GM23338 (cell line): ENCODE measurements at regions not wholly inside any gene's neighbourhood (a gene's known extent, or its start where the extent isn't known, plus 50 kb on each side); places are given as distances from the start of the nearest gene placed in this dataset.

Source experiments
- ATAC-seq: fragments of 200-7000 bp; cut with Tn5 transposase; 3 replicates; pipeline ENCODE4 v1.9.1; 2020
- DNase-seq: peaks from one replicate; pipeline ENCODE4 v3.0.0-alpha.2; 2015; ENCODE audit warnings: low spot score
- H2AFZ ChIP-seq: fragments of 200-600 bp; sonication (generic); 2 replicates; pipeline ENCODE4 v1.8.0; 2016; ENCODE audit warnings: antibody characterized with exemption, mild to moderate bottlenecking, moderate library complexity
- H3F3A ChIP-seq: fragments of 200-600 bp; sonication (generic); replicated peaks from 2 replicates; pipeline ENCODE4 v1.8.0; 2017; ENCODE audit warnings: antibody characterized with exemption, mixed run types, low read depth
- H3K27ac ChIP-seq: fragments of 200-600 bp; sonication (generic); 2 replicates; pipeline ENCODE4 v1.6.1; 2016; ENCODE audit warnings: low read depth
- H3K27me3 ChIP-seq: fragments of 200-600 bp; sonication (generic); 2 replicates; pipeline ENCODE4 v1.8.0; 2016; ENCODE audit warnings: mild to moderate bottlenecking, mixed run types, moderate library complexity; ENCODE audit not compliant: insufficient read depth
- H3K36me3 ChIP-seq: fragments of 200-600 bp; sonication (generic); 2 replicates; pipeline ENCODE4 v1.8.0; 2016; ENCODE audit warnings: mild to moderate bottlenecking; ENCODE audit not compliant: insufficient read depth
- H3K4me1 ChIP-seq: fragments of 200-600 bp; sonication (generic); 2 replicates; pipeline ENCODE4 v1.8.0; 2016; ENCODE audit warnings: mild to moderate bottlenecking, moderate library complexity; ENCODE audit not compliant: insufficient read depth
- H3K4me2 ChIP-seq: fragments of 200-600 bp; sonication (generic); 2 replicates; pipeline ENCODE4 v1.7.1; 2017; ENCODE audit warnings: mixed run types
- H3K4me3 ChIP-seq: fragments of 200-600 bp; sonication (generic); 2 replicates; pipeline ENCODE4 v1.6.1; 2016; ENCODE audit warnings: mixed run types
- H3K79me2 ChIP-seq: fragments of 200-600 bp; sonication (generic); replicated peaks from 2 replicates; pipeline ENCODE4 v1.8.0; 2017; ENCODE audit warnings: mild to moderate bottlenecking; ENCODE audit not compliant: insufficient read depth
- H3K9me2 ChIP-seq: fragments of 200-600 bp; sonication (generic); 2 replicates; pipeline ENCODE4 v1.8.0; 2017; ENCODE audit not compliant: insufficient read depth
- H4K20me1 ChIP-seq: fragments of 200-600 bp; sonication (generic); replicated peaks from 2 replicates; pipeline ENCODE4 v1.8.0; 2017; ENCODE audit warnings: mild to moderate bottlenecking; ENCODE audit not compliant: insufficient read depth
- H3K27ac Mint-ChIP-seq: 2 replicates; pipeline ENCODE4 v1.8.0; 2020; ENCODE audit warnings: inconsistent platforms, mild to moderate bottlenecking, moderate library complexity, mixed read lengths
- H3K27me3 Mint-ChIP-seq: 3 replicates; pipeline ENCODE4 v1.8.0; 2022; ENCODE audit warnings: low read depth, mild to moderate bottlenecking, moderate library complexity, mixed read lengths, inconsistent platforms; ENCODE audit not compliant: insufficient read depth, poor library complexity
- H3K36me3 Mint-ChIP-seq: 3 replicates; pipeline ENCODE4 v1.8.0; 2021; ENCODE audit warnings: low read depth, mild to moderate bottlenecking, inconsistent platforms, moderate library complexity, mixed read lengths
- H3K4me1 Mint-ChIP-seq: 3 replicates; pipeline ENCODE4 v1.8.0; 2020; ENCODE audit warnings: mild to moderate bottlenecking, inconsistent platforms, mixed read lengths
- H3K4me3 Mint-ChIP-seq: 3 replicates; pipeline ENCODE4 v1.8.0; 2021; ENCODE audit warnings: moderate library complexity, mild to moderate bottlenecking, inconsistent platforms, mixed read lengths
- H3K9me3 Mint-ChIP-seq: 3 replicates; pipeline ENCODE4 v1.8.0; 2020; ENCODE audit warnings: moderate library complexity, mild to moderate bottlenecking, inconsistent platforms, mixed read lengths
- CREB1 ChIP-seq: fragments of 250-450 bp; sonication (Bioruptor Pico); IDR thresholded peaks from 2 replicates; pipeline ENCODE4 v1.5.0; 2020; ENCODE audit warnings: low read depth, mild to moderate bottlenecking, moderate library complexity
- EZH2 ChIP-seq: fragments of 200-600 bp; sonication (generic); IDR thresholded peaks from one replicate; pipeline ENCODE4 v1.8.0; 2017; ENCODE audit warnings: antibody characterized with exemption, mild to moderate bottlenecking, low read depth; ENCODE audit not compliant: unreplicated experiment
- EZH2phosphoT487 ChIP-seq: fragments of 200-600 bp; sonication (generic); IDR thresholded peaks from one replicate; pipeline ENCODE4 v1.8.1; 2018; ENCODE audit warnings: antibody characterized with exemption; ENCODE audit not compliant: unreplicated experiment
- JUNB ChIP-seq: IDR thresholded peaks from one replicate; pipeline ENCODE4 v1.6.1; 2016; ENCODE audit warnings: antibody characterized with exemption; ENCODE audit not compliant: unreplicated experiment
- POLR2AphosphoS5 ChIP-seq: IDR thresholded peaks from 2 replicates; pipeline ENCODE4 v1.6.1; 2016; ENCODE audit warnings: antibody characterized with exemption, low read depth
- STAT1 ChIP-seq: IDR thresholded peaks from one replicate; pipeline ENCODE4 v1.6.1; 2016; ENCODE audit warnings: antibody characterized with exemption; ENCODE audit not compliant: unreplicated experiment
- ZNF114 ChIP-seq: fragments of 250-450 bp; sonication (Bioruptor Pico); IDR thresholded peaks from 2 replicates; pipeline ENCODE4 v1.5.0; 2020; ENCODE audit warnings: mild to moderate bottlenecking, moderate library complexity
- TF ChIP-seq, protein P1 (sequence below): IDR thresholded peaks from one replicate; pipeline ENCODE4 v1.6.1; 2018; ENCODE audit warnings: antibody characterized with exemption; ENCODE audit not compliant: unreplicated experiment
- TF ChIP-seq, protein P2 (sequence below), 2 experiments: fragments of 200-600 bp in 1 of 2; sonication (generic) in 1 of 2; conservative IDR thresholded peaks; 2 replicates each; pipeline versions ENCODE4 v1.5.1 to v1.6.1; 2016 to 2017; ENCODE audit warnings: antibody characterized with exemption in 2 of 2, low read depth in 2 of 2, mild to moderate bottlenecking in 2 of 2, moderate library complexity in 1 of 2
- TF ChIP-seq, protein P3 (sequence below): IDR thresholded peaks from 2 replicates; pipeline ENCODE4 v1.6.1; 2016; ENCODE audit warnings: antibody characterized with exemption

DNA sequence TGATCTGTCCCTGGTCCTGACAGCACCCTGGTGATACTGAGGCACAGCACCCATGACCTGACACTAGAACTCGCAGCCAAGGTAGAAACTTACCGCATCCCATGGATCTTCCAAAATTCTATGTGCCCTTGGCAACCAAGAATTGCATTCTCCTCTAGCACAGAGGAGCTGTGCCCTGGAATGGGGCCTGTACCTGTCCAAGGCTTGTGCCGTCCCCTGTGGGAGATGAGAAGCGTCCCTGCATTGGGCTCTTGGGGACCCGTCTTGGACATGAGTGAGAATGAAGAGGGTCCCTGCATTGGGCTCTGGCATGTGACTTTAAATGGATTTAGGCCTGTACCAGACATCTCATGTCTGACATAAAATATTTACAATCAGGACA, 67.1 kb downstream of the GGTLC2 start (continued):
- TF ChIP-seq, protein P1, sequence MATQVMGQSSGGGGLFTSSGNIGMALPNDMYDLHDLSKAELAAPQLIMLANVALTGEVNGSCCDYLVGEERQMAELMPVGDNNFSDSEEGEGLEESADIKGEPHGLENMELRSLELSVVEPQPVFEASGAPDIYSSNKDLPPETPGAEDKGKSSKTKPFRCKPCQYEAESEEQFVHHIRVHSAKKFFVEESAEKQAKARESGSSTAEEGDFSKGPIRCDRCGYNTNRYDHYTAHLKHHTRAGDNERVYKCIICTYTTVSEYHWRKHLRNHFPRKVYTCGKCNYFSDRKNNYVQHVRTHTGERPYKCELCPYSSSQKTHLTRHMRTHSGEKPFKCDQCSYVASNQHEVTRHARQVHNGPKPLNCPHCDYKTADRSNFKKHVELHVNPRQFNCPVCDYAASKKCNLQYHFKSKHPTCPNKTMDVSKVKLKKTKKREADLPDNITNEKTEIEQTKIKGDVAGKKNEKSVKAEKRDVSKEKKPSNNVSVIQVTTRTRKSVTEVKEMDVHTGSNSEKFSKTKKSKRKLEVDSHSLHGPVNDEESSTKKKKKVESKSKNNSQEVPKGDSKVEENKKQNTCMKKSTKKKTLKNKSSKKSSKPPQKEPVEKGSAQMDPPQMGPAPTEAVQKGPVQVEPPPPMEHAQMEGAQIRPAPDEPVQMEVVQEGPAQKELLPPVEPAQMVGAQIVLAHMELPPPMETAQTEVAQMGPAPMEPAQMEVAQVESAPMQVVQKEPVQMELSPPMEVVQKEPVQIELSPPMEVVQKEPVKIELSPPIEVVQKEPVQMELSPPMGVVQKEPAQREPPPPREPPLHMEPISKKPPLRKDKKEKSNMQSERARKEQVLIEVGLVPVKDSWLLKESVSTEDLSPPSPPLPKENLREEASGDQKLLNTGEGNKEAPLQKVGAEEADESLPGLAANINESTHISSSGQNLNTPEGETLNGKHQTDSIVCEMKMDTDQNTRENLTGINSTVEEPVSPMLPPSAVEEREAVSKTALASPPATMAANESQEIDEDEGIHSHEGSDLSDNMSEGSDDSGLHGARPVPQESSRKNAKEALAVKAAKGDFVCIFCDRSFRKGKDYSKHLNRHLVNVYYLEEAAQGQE: no peak
- TF ChIP-seq, protein P2, sequence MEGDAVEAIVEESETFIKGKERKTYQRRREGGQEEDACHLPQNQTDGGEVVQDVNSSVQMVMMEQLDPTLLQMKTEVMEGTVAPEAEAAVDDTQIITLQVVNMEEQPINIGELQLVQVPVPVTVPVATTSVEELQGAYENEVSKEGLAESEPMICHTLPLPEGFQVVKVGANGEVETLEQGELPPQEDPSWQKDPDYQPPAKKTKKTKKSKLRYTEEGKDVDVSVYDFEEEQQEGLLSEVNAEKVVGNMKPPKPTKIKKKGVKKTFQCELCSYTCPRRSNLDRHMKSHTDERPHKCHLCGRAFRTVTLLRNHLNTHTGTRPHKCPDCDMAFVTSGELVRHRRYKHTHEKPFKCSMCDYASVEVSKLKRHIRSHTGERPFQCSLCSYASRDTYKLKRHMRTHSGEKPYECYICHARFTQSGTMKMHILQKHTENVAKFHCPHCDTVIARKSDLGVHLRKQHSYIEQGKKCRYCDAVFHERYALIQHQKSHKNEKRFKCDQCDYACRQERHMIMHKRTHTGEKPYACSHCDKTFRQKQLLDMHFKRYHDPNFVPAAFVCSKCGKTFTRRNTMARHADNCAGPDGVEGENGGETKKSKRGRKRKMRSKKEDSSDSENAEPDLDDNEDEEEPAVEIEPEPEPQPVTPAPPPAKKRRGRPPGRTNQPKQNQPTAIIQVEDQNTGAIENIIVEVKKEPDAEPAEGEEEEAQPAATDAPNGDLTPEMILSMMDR (conservative IDR thresholded peaks at IDR 0.05; ENCODE audit: low read depth in 2 of 2): no peak
- no peak for TF ChIP-seq ZNF114
- TF ChIP-seq JUNB: no peak
- TF ChIP-seq POLR2AphosphoS5: no peak
- TF ChIP-seq CREB1 (CRISPR knock-in tag): no peak

DNA sequence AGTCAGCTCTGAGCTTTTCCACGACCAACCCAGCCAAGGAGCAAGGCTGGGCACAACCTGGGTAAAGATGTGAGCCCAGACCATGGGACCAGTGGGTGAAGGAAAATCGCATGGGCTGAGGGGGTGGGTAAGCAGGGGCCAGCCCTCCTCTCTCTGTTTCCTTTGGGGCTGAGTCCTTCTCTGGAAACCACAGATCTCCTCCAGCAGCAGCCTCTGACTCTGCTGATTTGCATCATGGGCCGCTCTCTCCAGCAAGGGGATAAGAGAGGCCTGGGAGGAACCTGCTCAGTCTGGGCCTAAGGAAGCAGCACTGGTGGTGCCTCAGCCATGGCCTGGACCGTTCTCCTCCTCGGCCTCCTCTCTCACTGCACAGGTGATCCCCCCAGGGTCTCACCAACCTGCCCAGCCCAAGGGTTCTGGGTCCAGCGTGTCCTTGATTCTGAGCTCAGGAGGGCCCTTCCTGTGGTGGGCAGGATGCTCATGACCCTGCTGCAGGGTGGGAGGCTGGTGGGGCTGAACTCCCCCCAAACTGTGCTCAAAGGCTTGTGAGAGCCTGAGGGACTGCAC, 67.8 kb downstream of the GGTLC2 start:
- no peak for DNase-seq
- Mint-ChIP-seq H3K9me3 (no peaks in the 10 kb centered on the region; the same call in 2 of the 3 replicates), H3K4me3 (no peak overlapping the region), H3K27me3 (peaks cover 84% of the 10 kb centered on the region), H3K4me1 (no peaks in the 10 kb centered on the region), H3K27ac (no peak overlapping the region), H3K36me3 (no peaks in the 10 kb centered on the region)
- no peaks in the 10 kb centered on the region for H3F3A ChIP-seq
- no peaks in the 10 kb centered on the region for H3K79me2 ChIP-seq
- ATAC-seq: no peak
- H4K20me1 ChIP-seq: no peaks in the 10 kb centered on the region; the same call in 1 of the 2 replicates
- H3K4me2 ChIP-seq: no peak overlapping the region
- peaks cover 100% of the 10 kb centered on the region for H3K27me3 ChIP-seq
- TF ChIP-seq CREB1 (CRISPR knock-in tag): no peak
- no peak for TF ChIP-seq POLR2AphosphoS5
- no peak for TF ChIP-seq ZNF114
- TF ChIP-seq EZH2: no peak
- TF ChIP-seq STAT1: no peak
- TF ChIP-seq, protein P3, sequence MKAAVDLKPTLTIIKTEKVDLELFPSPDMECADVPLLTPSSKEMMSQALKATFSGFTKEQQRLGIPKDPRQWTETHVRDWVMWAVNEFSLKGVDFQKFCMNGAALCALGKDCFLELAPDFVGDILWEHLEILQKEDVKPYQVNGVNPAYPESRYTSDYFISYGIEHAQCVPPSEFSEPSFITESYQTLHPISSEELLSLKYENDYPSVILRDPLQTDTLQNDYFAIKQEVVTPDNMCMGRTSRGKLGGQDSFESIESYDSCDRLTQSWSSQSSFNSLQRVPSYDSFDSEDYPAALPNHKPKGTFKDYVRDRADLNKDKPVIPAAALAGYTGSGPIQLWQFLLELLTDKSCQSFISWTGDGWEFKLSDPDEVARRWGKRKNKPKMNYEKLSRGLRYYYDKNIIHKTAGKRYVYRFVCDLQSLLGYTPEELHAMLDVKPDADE: no peak
- TF ChIP-seq EZH2phosphoT487: no peak
- no peak for TF ChIP-seq JUNB
- TF ChIP-seq, protein P2 (conservative IDR thresholded peaks at IDR 0.05; ENCODE audit: low read depth in 2 of 2): no peak
- no peaks in the 10 kb centered on the region for H3K9me2 ChIP-seq
- no peaks in the 10 kb centered on the region for H3K36me3 ChIP-seq
- no peak overlapping the region for H2AFZ ChIP-seq
- no peaks in the 10 kb centered on the region for H3K4me1 ChIP-seq
- no peak overlapping the region for H3K4me3 ChIP-seq
- no peak overlapping the region for H3K27ac ChIP-seq
